ENCODE measurements at regions not wholly inside any gene's neighbourhood (a gene's known extent, or its start where the extent isn't known, plus 50 kb on each side); places are given as distances from the start of the nearest gene placed in this dataset.

GRCh38 chr2:65508225-65508624 is 75.8 kb upstream of the SPRED2 start:
- POLR2A ChIA-PET (ENCODE audit: partially characterized antibody), result no interaction called here
- Histone ChIP-seq H3K9me3 (ENCODE audit: insufficient read depth in 2 of 2, low read depth in 1 of 2, low read length in 1 of 2) (no peaks in the 10 kb centered on the region), H2BK20ac (ENCODE audit: low read length) (no peak overlapping the region), H4K8ac (ENCODE audit: extremely low read depth, insufficient read depth, low read length) (no peak overlapping the region), H3K4me3 (ENCODE audit: extremely low read depth in 1 of 4, insufficient read depth in 2 of 4, low read depth in 3 of 4, low read length in 4 of 4) (no peak overlapping the region), H3K4me2 (ENCODE audit: insufficient read depth in 1 of 2, low read depth in 2 of 2, low read length in 2 of 2) (no peak overlapping the region), H3K4me1 (replicated peaks in 1 of 4; ENCODE audit: control insufficient read depth in 3 of 4, insufficient read depth in 4 of 4, low read length in 3 of 4) (peaks cover 0 to 6% (median 2%) of the 10 kb centered on the region in 4 experiments; a peak in 4 of 7 replicates), H2AFZ (ENCODE audit: low read length) (no peak overlapping the region), H2BK120ac (replicated peaks; ENCODE audit: low read depth, low read length) (no peak overlapping the region), H2BK5ac (ENCODE audit: low read depth, low read length) (no peak overlapping the region), H2AK5ac (ENCODE audit: low read depth, low read length) (no peak overlapping the region), H3K14ac (ENCODE audit: insufficient read length) (no peak overlapping the region), H3K9ac (replicated peaks in 1 of 4; ENCODE audit: extremely low read depth in 1 of 4, low read depth in 3 of 4, low read length in 3 of 4) (no peak overlapping the region), H4K91ac (replicated peaks; ENCODE audit: insufficient read length, low read length) (no peak overlapping the region), H4K20me1 (replicated peaks in 1 of 2; ENCODE audit: control insufficient read depth in 1 of 2, insufficient read depth in 2 of 2, low read length in 2 of 2) (no peaks in the 10 kb centered on the region), H3K56ac (replicated peaks; ENCODE audit: insufficient read length, low read depth, low read length) (no peak overlapping the region), H2BK12ac (ENCODE audit: low read depth, low read length) (no peak overlapping the region), H3K79me2 (ENCODE audit: control insufficient read depth in 1 of 2, insufficient read depth in 2 of 2, low read length in 2 of 2) (no peaks in the 10 kb centered on the region), H3K27ac (ENCODE audit: low read depth, low read length) (no peak overlapping the region), H2BK15ac (ENCODE audit: low read length) (no peak overlapping the region), H3K4ac (replicated peaks; ENCODE audit: insufficient read length, low read depth, low read length) (no peak overlapping the region), H3K79me1 (ENCODE audit: low read depth, low read length) (no peaks in the 10 kb centered on the region), H4K5ac (ENCODE audit: insufficient read length, low read depth, low read length) (no peak overlapping the region), H3K27me3 (replicated peaks in 1 of 4; ENCODE audit: control insufficient read depth in 3 of 4, extremely low read depth in 1 of 4, insufficient read depth in 3 of 4, low read length in 3 of 4) (no peaks in the 10 kb centered on the region), H3K18ac (ENCODE audit: extremely low read depth, low read length) (no peak overlapping the region), H3K23me2 (ENCODE audit: low read depth, low read length) (no peaks in the 10 kb centered on the region), H3K36me3 (ENCODE audit: control insufficient read depth in 2 of 4, insufficient read depth in 4 of 4, low read length in 3 of 4) (no peaks in the 10 kb centered on the region), H3K23ac (ENCODE audit: insufficient read length) (no peak overlapping the region)
- DNase-seq (ENCODE audit: low read depth in 1 of 2, low spot score in 2 of 2), result no peak
- no peak for FAIRE-seq
- WGBS, 2 experiments (ENCODE audit: extremely low coverage in 1 of 2, insufficient coverage in 1 of 2, insufficient read length in 1 of 2, insufficient replicate concordance in 2 of 2, low coverage in 1 of 2, low lambda C conversion rate in 2 of 2, missing lambda C conversion rate in 1 of 2), result 80% methylated on average over 1 of the region's 1 CpG; no CpG with 5 or more reads in 1 of the 2 experiments
- CTCF ChIA-PET (ENCODE audit: partially characterized antibody), result interaction anchor here (0.7 kb wide), 1 partner anchor 318 kb away, joined by 5 read pairs; no protein-coding TSS in a partner anchor
- TF ChIP-seq CTCF (IDR thresholded peaks at IDR 0.05; ENCODE audit: control extremely low read depth in 1 of 3, insufficient read depth in 1 of 3, low read depth in 1 of 3, low read length in 3 of 3) (no peak), HDAC6 (IDR thresholded peaks at IDR 0.05; ENCODE audit: low read depth, low read length) (no peak), NRF1 (IDR thresholded peaks at IDR 0.05; ENCODE audit: low read depth, low read length) (no peak), CHD1 (IDR thresholded peaks at IDR 0.05; ENCODE audit: low read depth, low read length) (no peak)
